ENCODE measurements at regions not wholly inside any gene's neighbourhood (a gene's known extent, or its start where the extent isn't known, plus 50 kb on each side); places are given as distances from the start of the nearest gene placed in this dataset.
"Not testable (repeated sequence)": the region's sequence is repeated elsewhere in the genome, so short reads cannot be mapped to it uniquely, and the experiment has no call there.

DNA sequence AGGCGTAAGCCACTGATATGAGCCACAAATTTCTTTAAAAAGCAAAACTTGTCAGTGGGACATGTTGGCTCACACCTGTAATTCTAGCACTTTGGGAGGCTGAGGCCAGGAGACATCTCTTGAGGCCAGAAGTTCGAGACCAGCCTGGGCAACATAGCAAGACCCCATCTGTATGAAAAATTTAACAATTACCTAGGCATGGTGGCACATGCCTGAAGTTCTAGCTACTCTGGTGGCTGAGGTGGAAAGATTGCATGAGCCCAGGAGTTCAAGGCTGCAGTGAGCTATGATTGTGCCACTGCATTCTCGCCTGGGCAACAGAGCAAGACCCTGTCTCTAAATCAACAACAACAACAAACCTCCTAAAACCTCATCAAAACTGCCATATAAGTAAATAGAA, 147.6 kb upstream of the BARHL2 start:
- TF ChIP-seq ZFX (IDR thresholded peaks at IDR 0.05; ENCODE audit: borderline replicate concordance) = no peak
- TF ChIP-seq, protein P1, sequence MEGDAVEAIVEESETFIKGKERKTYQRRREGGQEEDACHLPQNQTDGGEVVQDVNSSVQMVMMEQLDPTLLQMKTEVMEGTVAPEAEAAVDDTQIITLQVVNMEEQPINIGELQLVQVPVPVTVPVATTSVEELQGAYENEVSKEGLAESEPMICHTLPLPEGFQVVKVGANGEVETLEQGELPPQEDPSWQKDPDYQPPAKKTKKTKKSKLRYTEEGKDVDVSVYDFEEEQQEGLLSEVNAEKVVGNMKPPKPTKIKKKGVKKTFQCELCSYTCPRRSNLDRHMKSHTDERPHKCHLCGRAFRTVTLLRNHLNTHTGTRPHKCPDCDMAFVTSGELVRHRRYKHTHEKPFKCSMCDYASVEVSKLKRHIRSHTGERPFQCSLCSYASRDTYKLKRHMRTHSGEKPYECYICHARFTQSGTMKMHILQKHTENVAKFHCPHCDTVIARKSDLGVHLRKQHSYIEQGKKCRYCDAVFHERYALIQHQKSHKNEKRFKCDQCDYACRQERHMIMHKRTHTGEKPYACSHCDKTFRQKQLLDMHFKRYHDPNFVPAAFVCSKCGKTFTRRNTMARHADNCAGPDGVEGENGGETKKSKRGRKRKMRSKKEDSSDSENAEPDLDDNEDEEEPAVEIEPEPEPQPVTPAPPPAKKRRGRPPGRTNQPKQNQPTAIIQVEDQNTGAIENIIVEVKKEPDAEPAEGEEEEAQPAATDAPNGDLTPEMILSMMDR (IDR thresholded peaks at IDR 0.05) = no peak
- no peak overlapping the region for H3K27ac ChIP-seq

DNA sequence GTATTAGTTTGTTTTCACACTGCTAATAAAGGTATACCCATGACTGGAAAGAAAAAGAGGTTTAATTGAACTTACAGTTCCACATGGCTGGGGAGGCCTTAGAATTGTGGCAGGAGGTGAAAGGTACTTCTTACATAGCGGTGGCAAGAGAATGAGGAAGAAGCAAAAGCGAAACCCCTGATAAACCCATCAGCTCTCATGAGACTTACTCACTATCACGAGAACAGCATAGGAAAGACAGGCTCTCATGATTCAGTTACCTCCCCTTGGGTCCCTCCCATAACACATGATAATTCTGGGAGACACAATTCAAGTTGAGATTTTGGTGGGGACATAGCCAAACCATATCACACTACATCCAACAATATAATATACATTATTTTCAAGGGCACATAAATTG, 145.7 kb upstream of the BARHL2 start:
- no peak overlapping the region for H3K27ac ChIP-seq
- TF ChIP-seq ZFX (IDR thresholded peaks at IDR 0.05; ENCODE audit: borderline replicate concordance) = no peak
- TF ChIP-seq, protein P1 (IDR thresholded peaks at IDR 0.05) = no peak

DNA sequence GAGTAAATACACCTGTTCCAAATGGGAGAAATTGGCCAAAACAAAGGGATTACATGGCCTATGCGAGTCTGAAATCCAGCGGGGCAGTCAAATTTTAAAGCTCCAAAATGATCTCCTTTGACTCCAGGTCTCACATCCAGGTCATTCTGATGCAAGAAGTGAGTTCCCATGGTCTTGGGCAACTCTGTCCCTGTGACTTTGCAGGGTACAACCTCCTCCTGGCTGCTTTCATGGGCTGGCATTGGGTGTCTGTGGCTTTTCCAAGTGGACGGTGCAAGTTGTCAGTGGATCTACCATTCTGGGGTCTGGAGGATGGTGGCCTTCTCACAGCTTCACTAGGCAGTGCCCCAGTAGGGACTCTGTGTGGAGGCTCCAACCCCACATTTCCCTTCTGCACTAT, 144.3 kb upstream of the BARHL2 start:
- not testable (repeated sequence) for H3K27ac ChIP-seq

DNA sequence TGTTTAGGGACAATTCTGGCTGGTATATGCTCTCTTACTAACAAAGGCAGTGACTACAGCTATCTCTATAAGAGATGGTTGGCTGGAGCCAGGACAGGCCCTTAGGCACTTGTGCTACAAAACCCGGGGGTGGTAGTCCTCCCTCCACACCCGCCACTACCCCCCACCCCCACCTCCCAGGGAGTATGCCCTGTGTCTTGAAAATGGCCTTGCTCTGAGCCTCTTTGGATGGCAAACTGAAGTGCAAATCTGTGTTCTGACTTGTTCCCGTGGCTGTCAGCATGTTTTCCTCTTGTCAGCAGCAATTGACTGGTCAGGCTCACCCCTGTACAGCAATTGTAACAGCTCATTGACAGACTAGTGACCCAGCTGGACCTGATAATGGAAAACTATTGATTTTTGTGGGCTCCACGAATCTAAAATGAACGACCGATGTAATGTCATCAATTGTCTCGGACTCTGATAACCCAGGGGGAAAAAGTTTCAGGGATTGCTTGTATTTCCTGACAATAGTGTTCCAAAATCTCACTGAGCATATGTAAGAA, 139.4 kb upstream of the BARHL2 start:
- no peak overlapping the region for H3K27ac ChIP-seq
- TF ChIP-seq, protein P1 (IDR thresholded peaks at IDR 0.05) = no peak
- no peak for TF ChIP-seq ZFX (IDR thresholded peaks at IDR 0.05; ENCODE audit: borderline replicate concordance)

DNA sequence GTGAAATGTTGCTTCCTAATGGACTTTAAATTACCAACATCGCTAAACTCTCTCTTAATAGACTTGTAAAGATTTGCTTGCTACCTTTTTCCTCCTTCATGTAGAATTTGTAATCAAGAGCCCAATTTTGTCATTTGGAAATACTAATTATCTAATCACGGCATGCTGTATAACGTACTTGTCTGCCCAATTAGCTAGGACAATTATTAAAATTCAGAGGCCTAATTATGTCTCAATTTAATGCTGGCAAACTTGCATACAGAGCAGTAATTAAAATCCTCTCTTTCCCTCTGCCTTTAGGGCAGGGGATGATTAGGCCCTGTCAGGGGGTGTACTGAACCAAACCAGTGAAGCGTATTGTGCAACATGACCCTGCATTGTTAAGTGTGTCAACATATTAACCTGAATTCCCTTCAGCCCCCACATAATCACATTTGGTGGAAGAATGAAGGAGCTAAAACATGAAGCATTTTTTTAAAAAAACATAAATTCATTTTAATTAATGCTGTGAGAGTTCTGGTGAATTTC, 137.4 kb upstream of the BARHL2 start:
- no peak for TF ChIP-seq ZFX (IDR thresholded peaks at IDR 0.05; ENCODE audit: borderline replicate concordance)
- TF ChIP-seq, protein P1 (IDR thresholded peaks at IDR 0.05) = no peak
- no peak overlapping the region for H3K27ac ChIP-seq

DNA sequence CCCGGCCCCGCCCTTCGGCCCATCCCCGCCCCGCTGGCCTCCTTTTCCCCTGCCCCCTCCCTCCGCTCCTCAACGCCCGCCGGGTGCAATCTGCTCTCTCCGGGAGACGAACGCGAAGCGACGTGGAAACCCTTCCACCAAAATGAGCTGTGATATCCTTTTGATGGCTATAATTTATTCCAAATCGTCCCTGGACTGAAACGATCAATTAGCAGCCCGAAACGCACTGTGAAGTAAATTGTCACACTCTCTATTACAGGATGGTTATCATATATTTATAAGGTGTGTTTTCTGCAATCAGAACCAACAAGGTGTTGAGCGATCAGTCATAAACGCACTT, 134.6 kb upstream of the BARHL2 start:
- no peak overlapping the region for H3K27ac ChIP-seq
- TF ChIP-seq, protein P1 (IDR thresholded peaks at IDR 0.05) = peak; percentile 46
- TF ChIP-seq ZFX (IDR thresholded peaks at IDR 0.05; ENCODE audit: borderline replicate concordance) = no peak

DNA sequence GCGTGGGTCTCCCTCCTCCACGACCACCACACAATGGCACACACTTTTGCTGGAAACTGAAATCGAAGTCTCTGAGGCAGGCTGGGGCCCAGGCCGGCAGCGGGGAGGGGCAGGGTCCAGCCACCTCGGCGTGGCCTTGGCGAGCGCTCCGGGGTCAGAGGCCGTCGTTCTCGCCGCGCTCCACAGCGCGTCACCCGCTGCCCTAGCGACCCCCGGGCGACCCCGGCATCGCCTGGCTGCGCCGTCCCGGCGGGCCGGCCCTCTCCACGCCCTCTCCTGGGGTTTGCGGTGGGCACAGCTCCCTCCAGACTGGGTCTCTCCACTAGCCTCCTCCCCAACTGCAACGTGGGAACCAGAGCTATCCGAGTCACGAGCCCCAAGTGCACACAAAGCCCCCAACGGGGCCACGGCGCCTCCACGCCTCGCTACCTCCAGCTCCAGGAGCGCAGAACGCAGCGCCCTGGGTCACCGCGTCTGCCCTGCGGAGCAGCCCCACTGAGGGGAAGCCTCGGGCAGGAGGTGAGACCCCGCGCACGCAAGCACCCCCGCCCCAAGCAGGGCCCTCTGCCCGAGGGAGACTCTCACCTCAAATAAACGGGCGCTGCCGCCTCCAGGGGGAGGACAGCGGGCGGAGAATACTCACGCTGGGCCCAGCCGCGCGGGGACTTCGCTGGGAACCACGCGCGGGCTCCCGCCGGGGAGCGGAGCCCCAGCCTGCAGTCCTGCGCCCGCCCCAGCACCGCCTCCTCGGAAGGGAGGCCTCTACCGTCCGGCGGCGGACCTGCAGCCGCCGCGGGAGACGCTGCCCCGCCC, 134.0 kb upstream of the BARHL2 start:
- no peak overlapping the region for H3K27ac ChIP-seq
- no peak for TF ChIP-seq ZFX (IDR thresholded peaks at IDR 0.05; ENCODE audit: borderline replicate concordance)
- TF ChIP-seq, protein P1 (IDR thresholded peaks at IDR 0.05) = peak; percentile 89

Data from 22Rv1 (cell line).